Ishikawa (cell line): ENCODE measurements at regions not wholly inside any gene's neighbourhood (a gene's known extent, or its start where the extent isn't known, plus 50 kb on each side); places are given as distances from the start of the nearest gene placed in this dataset.

Experiments used
- CEBPB ChIP-seq: IDR thresholded peaks from 2 replicates; pipeline ENCODE4 v1.6.1; 2012
- CREB1 ChIP-seq: IDR thresholded peaks from 2 replicates; pipeline ENCODE4 v1.6.1; 2012; ENCODE audit warnings: low read depth
- EGR1 ChIP-seq: IDR thresholded peaks from 2 replicates; pipeline ENCODE4 v1.6.1; 2012
- EP300 ChIP-seq: IDR thresholded peaks from 2 replicates; pipeline ENCODE4 v1.6.1; 2012; ENCODE audit warnings: borderline replicate concordance
- FOXM1 ChIP-seq: IDR thresholded peaks from 2 replicates; pipeline ENCODE4 v1.6.1; 2012; ENCODE audit warnings: low read depth, borderline replicate concordance
- MAX ChIP-seq: IDR thresholded peaks from 2 replicates; pipeline ENCODE4 v1.6.1; 2012
- NFIC ChIP-seq: IDR thresholded peaks from 2 replicates; pipeline ENCODE4 v1.6.1; 2012
- RAD21 ChIP-seq: IDR thresholded peaks from 2 replicates; pipeline ENCODE4 v1.6.1; 2012; ENCODE audit warnings: low read depth
- TAF1 ChIP-seq: IDR thresholded peaks from 2 replicates; pipeline ENCODE4 v1.6.1; 2012; ENCODE audit warnings: low read depth, mild to moderate bottlenecking
- TCF12 ChIP-seq: IDR thresholded peaks from 2 replicates; pipeline ENCODE4 v1.6.1; 2012; ENCODE audit warnings: low read depth
- TEAD4 ChIP-seq: IDR thresholded peaks from 2 replicates; pipeline ENCODE4 v1.6.1; 2012
- USF1 ChIP-seq: IDR thresholded peaks from 2 replicates; pipeline ENCODE4 v1.6.1; 2012
- YY1 ChIP-seq: IDR thresholded peaks from 2 replicates; pipeline ENCODE4 v1.6.1; 2012; ENCODE audit warnings: low read depth
- ZBTB7A ChIP-seq: IDR thresholded peaks from 2 replicates; pipeline ENCODE4 v1.6.1; 2012; ENCODE audit warnings: low read depth
- TF ChIP-seq, protein P1 (sequence below): IDR thresholded peaks from 2 replicates; pipeline ENCODE4 v1.6.1; 2012; ENCODE audit warnings: low read depth, mild to moderate bottlenecking

DNA sequence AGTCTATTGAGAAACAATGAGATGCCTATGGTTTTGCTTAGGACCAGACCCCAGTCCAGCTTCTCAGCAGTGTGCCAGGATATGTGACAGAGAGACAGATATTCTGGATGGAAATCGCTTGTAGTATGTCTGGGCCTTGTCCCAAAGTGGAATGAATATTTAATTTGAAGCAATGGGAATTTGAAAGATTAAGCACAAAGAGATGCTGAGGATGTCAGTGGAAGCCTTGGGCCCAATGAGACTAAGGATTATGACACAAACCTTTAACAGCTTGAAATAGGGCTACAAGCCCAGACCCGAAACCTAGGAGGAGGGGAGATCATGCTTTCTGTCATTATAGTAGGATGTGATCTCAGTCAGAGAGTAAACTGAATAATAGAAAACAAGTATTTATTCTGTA, 459.2 kb downstream of the FAT4 start:
- no peak for TF ChIP-seq EP300
- TF ChIP-seq USF1 = no peak

DNA sequence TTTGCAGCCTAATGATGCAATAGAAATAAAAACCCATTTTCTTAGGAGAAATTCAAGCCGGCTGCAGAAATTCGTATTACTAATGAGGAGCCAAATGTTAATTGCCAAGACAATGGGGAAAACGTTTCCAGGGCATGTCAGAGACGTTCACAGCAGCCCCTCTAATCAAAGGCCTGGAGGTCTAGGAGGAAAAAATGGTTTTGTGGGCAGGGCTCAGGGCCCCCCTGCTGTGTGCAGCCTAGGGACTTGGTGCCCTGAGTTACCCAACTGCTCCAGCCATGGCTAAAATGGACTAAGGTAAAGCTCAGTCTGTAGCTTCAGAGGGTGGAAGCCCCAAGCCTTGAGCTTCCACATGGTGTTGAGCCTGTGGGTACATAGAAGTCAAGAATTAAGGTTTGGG, 461.4 kb downstream of the FAT4 start:
- TF ChIP-seq ZBTB7A (no peak), FOXM1 (no peak), YY1 (no peak), MAX (no peak), EGR1 (no peak), RAD21 (no peak), CEBPB (no peak), NFIC (no peak), TEAD4 (no peak)
- TF ChIP-seq, protein P1, sequence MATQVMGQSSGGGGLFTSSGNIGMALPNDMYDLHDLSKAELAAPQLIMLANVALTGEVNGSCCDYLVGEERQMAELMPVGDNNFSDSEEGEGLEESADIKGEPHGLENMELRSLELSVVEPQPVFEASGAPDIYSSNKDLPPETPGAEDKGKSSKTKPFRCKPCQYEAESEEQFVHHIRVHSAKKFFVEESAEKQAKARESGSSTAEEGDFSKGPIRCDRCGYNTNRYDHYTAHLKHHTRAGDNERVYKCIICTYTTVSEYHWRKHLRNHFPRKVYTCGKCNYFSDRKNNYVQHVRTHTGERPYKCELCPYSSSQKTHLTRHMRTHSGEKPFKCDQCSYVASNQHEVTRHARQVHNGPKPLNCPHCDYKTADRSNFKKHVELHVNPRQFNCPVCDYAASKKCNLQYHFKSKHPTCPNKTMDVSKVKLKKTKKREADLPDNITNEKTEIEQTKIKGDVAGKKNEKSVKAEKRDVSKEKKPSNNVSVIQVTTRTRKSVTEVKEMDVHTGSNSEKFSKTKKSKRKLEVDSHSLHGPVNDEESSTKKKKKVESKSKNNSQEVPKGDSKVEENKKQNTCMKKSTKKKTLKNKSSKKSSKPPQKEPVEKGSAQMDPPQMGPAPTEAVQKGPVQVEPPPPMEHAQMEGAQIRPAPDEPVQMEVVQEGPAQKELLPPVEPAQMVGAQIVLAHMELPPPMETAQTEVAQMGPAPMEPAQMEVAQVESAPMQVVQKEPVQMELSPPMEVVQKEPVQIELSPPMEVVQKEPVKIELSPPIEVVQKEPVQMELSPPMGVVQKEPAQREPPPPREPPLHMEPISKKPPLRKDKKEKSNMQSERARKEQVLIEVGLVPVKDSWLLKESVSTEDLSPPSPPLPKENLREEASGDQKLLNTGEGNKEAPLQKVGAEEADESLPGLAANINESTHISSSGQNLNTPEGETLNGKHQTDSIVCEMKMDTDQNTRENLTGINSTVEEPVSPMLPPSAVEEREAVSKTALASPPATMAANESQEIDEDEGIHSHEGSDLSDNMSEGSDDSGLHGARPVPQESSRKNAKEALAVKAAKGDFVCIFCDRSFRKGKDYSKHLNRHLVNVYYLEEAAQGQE = no peak

DNA sequence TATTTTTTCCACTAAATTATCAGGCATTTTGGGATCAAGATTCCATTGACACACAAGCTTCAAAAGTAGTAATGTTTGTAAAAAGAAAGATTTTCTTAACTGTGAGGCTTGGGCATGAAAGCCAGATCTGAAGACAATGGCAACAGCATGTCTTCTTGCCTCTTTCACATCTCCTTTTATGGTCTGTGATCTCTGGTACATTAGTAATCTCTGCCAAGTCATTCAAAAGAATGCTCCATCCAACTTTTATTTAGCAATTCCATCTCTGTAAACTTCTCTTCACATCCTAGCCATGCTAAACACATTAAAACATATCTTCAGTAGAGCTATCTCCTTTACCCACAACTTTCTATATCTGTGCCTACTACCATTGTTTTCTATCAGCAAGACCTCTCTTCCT, 465.4 kb downstream of the FAT4 start:
- TF ChIP-seq RAD21 = no peak

- TF ChIP-seq CREB1 (no peak), ZBTB7A (no peak), USF1 (no peak)
Observed at GRCh38 chr4:125780747-125781146, 466.0 kb downstream of the FAT4 start.

DNA sequence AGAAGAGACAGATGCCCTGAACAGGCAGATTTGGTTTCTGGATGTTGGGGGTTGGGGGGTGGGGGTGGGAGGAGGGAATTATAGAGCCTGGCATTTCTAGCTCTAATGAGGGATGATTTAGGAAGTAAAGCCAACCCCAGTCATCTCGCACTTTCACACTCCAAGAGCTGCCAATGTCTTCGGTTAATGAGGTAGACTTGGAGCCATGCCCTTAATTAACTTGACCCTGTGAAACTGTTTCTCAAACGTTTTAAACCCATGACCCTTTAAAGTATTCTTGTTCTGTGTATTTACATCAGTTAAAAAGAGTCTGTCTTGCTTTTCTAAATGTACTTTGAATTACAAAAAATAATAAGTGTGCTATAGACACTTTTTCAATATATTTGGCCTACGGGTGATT, 466.9 kb downstream of the FAT4 start:
- TF ChIP-seq MAX = no peak
- no peak for TF ChIP-seq TEAD4
- TF ChIP-seq RAD21 = no peak
- no peak for TF ChIP-seq ZBTB7A
- TF ChIP-seq USF1 = no peak
- no peak for TF ChIP-seq EP300
- TF ChIP-seq, protein P1 = no peak
- TF ChIP-seq YY1 = no peak
- no peak for TF ChIP-seq NFIC
- no peak for TF ChIP-seq TCF12
- TF ChIP-seq EGR1 = no peak
- no peak for TF ChIP-seq FOXM1
- TF ChIP-seq TAF1 = no peak
- no peak for TF ChIP-seq CEBPB
- no peak for TF ChIP-seq CREB1

DNA sequence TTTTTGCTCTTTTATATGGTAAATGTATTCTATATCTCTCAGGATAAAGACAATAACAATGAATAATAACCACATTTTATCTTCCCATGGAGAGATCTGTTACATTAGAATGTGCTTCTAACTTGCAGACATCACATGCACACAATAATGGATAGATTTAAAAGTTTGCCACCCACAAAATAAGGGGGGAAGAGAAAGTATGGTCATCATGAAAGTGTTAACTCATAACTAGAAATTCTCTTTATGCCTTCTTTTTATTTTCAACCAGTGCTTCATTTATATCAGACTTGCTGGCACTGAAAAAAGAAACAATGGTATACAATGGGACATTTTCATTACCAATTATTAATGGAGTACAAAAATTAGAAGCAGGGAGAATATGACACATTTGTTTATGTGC, 470.0 kb downstream of the FAT4 start:
- TF ChIP-seq NFIC (no peak), RAD21 (no peak)

DNA sequence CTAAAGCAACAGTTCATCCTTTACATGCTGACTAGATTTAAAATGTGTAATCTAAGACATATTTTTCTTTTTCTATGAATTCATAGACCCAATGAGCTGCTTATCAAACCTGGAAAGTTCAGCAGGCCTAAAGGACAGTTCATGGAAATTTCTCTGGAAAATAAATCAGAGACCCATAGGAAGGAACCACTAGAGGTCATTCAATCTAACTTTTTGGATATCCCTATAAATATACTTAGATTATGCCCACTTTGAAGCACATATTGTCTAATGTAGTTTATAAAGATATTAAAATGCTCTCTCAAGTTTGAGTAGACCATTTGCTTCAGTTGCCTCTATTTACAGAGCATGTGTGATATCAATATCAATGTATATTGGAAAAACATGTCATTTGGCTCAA, 473.0 kb downstream of the FAT4 start:
- no peak for TF ChIP-seq CREB1
- no peak for TF ChIP-seq TAF1
- TF ChIP-seq MAX = no peak
- no peak for TF ChIP-seq TEAD4
- TF ChIP-seq TCF12 = no peak
- TF ChIP-seq EP300 = no peak
- no peak for TF ChIP-seq ZBTB7A
- no peak for TF ChIP-seq RAD21
- no peak for TF ChIP-seq YY1
- TF ChIP-seq NFIC = no peak
- TF ChIP-seq EGR1 = no peak
